KMS-11 (cell line): ENCODE measurements at regions not wholly inside any gene's neighbourhood (a gene's known extent, or its start where the extent isn't known, plus 50 kb on each side); places are given as distances from the start of the nearest gene placed in this dataset.

ENCODE experiments used
- H2AFZ ChIP-seq: fragments of 200-600 bp; sonication (generic); 2 replicates; pipeline ENCODE4 v1.6.1; 2016; ENCODE audit warnings: antibody characterized with exemption, mixed run types, low read depth
- H3K27ac ChIP-seq: fragments of 200-600 bp; sonication (generic); 2 replicates; pipeline ENCODE4 v1.6.1; 2016; ENCODE audit warnings: mild to moderate bottlenecking, mixed run types
- H3K27me3 ChIP-seq: fragments of 200-600 bp; sonication (generic); 2 replicates; pipeline ENCODE4 v1.6.1; 2017; ENCODE audit warnings: mild to moderate bottlenecking, low read depth, mixed run types, moderate library complexity; ENCODE audit not compliant: insufficient read depth
- H3K36me3 ChIP-seq: fragments of 200-600 bp; sonication (generic); 2 replicates; pipeline ENCODE4 v1.6.1; 2017; ENCODE audit warnings: mild to moderate bottlenecking, mixed run types; ENCODE audit not compliant: insufficient read depth
- H3K4me1 ChIP-seq: fragments of 200-600 bp; sonication (generic); 2 replicates; pipeline ENCODE4 v1.6.1; 2016; ENCODE audit warnings: mild to moderate bottlenecking, low read depth, mixed run types; ENCODE audit not compliant: poor library complexity, severe bottlenecking
- H3K4me2 ChIP-seq: fragments of 200-600 bp; sonication (generic); 2 replicates; pipeline ENCODE4 v1.7.0; 2016; ENCODE audit warnings: mild to moderate bottlenecking, mixed run types
- H3K4me3 ChIP-seq: fragments of 200-600 bp; sonication (generic); IDR thresholded peaks from 2 replicates; pipeline ENCODE4 v1.6.1; 2017; ENCODE audit warnings: low read depth, low read length, mixed read lengths; ENCODE audit not compliant: insufficient read depth
- H3K79me2 ChIP-seq: fragments of 200-600 bp; sonication (generic); 2 replicates; pipeline ENCODE4 v1.6.1; 2016; ENCODE audit warnings: low read depth, mixed run types; ENCODE audit not compliant: insufficient read depth
- H3K9ac ChIP-seq: fragments of 200-600 bp; sonication (generic); 2 replicates; pipeline ENCODE4 v1.6.1; 2016; ENCODE audit warnings: mild to moderate bottlenecking, mixed run types
- H4K20me1 ChIP-seq: fragments of 200-600 bp; sonication (generic); 2 replicates; pipeline ENCODE4 v1.6.1; 2016; ENCODE audit warnings: mild to moderate bottlenecking, mixed run types; ENCODE audit not compliant: insufficient read depth
- TF ChIP-seq, protein P1 (sequence below): fragments of 200-600 bp; sonication (generic); conservative IDR thresholded peaks from 2 replicates; pipeline ENCODE4 v1.6.1; 2017; ENCODE audit warnings: low read depth, mild to moderate bottlenecking, antibody characterized with exemption, low read length, moderate library complexity, mixed read lengths

DNA sequence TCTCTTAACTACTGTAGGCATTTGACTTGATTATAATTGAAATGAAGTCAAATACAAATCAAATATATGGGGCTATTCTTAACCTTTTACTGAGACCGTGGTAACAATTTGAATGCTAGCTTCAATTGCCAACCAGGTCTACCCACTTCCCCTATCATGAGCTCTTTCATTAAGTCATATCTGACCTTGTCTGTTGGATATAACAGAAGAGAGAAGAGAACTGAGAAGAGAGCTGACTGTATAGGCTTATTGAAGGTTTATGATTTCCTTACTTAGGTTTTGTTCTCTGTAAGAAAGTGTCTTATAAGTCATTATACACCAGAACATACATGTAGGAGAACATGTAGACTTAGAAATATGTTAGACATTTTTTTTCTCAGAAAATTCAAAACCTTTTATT is 549.4 kb downstream of the COL12A1 start:
- Histone ChIP-seq H4K20me1 (no peaks in the 10 kb centered on the region), H2AFZ (no peak overlapping the region), H3K9ac (no peak overlapping the region), H3K27me3 (no peaks in the 10 kb centered on the region), H3K4me3 (no peak overlapping the region), H3K79me2 (no peaks in the 10 kb centered on the region), H3K36me3 (no peaks in the 10 kb centered on the region), H3K4me2 (no peak overlapping the region), H3K27ac (no peak overlapping the region), H3K4me1 (no peaks in the 10 kb centered on the region)
- TF ChIP-seq, protein P1, sequence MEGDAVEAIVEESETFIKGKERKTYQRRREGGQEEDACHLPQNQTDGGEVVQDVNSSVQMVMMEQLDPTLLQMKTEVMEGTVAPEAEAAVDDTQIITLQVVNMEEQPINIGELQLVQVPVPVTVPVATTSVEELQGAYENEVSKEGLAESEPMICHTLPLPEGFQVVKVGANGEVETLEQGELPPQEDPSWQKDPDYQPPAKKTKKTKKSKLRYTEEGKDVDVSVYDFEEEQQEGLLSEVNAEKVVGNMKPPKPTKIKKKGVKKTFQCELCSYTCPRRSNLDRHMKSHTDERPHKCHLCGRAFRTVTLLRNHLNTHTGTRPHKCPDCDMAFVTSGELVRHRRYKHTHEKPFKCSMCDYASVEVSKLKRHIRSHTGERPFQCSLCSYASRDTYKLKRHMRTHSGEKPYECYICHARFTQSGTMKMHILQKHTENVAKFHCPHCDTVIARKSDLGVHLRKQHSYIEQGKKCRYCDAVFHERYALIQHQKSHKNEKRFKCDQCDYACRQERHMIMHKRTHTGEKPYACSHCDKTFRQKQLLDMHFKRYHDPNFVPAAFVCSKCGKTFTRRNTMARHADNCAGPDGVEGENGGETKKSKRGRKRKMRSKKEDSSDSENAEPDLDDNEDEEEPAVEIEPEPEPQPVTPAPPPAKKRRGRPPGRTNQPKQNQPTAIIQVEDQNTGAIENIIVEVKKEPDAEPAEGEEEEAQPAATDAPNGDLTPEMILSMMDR: no peak

DNA sequence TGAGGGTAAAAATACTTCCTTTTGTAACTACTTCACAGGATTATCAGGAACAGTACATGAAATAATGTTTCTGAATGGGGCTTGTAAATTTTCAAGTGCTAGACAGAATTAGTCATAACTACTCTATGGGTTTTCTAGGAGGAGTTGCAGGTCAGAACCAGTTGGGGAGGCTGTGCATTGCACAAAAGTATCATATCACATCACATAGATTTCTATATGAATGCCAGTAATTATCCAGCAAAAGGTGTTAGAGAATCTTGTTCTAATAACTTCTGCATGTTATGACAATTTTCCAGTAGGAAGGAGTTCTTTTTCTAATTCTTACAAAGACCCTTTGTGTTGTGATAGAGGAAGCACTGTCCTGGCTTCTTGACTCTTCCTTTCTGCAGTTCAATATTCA is 551.6 kb downstream of the COL12A1 start:
- no peak overlapping the region for H2AFZ ChIP-seq

DNA sequence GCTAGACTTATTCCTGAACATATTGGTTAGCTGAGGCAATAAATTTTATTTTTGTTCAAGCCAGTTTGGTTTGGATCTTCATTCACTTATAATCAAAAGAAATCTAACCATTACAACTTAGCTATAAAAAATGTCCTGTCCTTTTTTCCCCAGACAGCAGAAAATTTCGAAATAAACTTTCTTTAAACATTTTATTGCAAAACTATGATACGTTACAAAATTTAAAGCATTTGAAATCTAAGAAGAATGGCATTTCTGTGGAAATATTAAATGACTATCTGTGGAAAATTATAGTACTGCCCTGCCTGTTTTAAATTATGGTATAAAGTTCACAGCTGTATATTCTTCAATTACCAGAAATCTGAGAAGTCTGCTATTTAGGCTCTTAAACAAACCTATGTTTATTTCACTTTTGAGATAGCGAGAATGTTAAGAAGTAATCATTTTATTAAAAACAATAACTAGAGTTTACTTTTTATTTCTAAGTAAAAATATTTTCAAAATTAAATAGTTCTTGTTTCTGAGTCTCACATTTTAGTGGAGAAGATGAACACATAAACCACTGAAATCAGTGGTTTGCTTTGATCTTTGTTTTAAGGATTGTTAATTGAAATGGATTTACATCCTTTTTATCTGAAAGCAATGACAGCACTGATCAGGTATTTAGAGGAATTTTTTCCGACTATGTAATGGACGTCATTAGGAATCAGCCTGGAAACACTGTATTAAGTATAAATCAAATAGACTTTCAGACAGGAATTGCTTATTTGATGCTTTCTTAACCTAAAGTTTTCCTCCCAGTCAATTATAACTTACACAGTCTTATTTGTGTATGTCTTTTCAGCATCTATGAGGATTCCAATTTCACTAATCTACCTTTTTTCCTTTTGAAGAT is 553.7 kb downstream of the COL12A1 start:
- no peaks in the 10 kb centered on the region for H3K4me1 ChIP-seq
- no peaks in the 10 kb centered on the region for H4K20me1 ChIP-seq
- H2AFZ ChIP-seq: no peak overlapping the region
- TF ChIP-seq, protein P1: no peak
- no peak overlapping the region for H3K4me3 ChIP-seq
- no peak overlapping the region for H3K27ac ChIP-seq
- no peaks in the 10 kb centered on the region for H3K27me3 ChIP-seq
- H3K36me3 ChIP-seq: no peaks in the 10 kb centered on the region
- H3K4me2 ChIP-seq: no peak overlapping the region
- H3K9ac ChIP-seq: no peak overlapping the region
- no peaks in the 10 kb centered on the region for H3K79me2 ChIP-seq

More for the DNA sequence above, 551.6 kb downstream of the COL12A1 start:
- Histone ChIP-seq H4K20me1 (no peaks in the 10 kb centered on the region), H3K27ac (no peak overlapping the region), H3K4me3 (no peak overlapping the region), H3K36me3 (no peaks in the 10 kb centered on the region), H3K4me1 (no peaks in the 10 kb centered on the region), H3K79me2 (no peaks in the 10 kb centered on the region), H3K27me3 (no peaks in the 10 kb centered on the region), H3K4me2 (no peak overlapping the region), H3K9ac (no peak overlapping the region)
- TF ChIP-seq, protein P1: no peak

DNA sequence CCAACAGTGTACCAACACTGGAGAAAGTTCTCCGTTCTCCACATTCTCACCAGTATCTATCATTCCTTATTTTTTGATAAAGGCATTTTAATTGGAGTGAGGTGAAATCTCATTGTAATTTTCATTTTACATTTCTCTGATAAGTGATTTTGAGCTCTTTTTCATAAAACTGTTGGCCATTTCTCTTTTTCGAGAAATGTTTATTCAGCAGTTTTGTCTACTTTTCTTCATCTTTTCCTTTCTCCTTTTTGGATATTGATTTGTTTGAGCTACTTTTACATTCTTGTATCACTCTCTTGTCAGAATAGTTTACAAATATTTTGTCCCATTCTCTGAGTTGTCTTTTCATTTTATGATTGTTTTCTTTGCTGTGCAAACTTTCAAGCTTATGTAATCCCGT is 555.2 kb downstream of the COL12A1 start:
- H3K4me1 ChIP-seq: no peaks in the 10 kb centered on the region
- no peaks in the 10 kb centered on the region for H3K79me2 ChIP-seq
- TF ChIP-seq, protein P1: no peak
- H4K20me1 ChIP-seq: no peaks in the 10 kb centered on the region
- no peak overlapping the region for H3K4me3 ChIP-seq
- no peak overlapping the region for H2AFZ ChIP-seq
- no peak overlapping the region for H3K9ac ChIP-seq
- no peak overlapping the region for H3K27ac ChIP-seq
- no peaks in the 10 kb centered on the region for H3K27me3 ChIP-seq
- no peaks in the 10 kb centered on the region for H3K36me3 ChIP-seq
- no peak overlapping the region for H3K4me2 ChIP-seq
